GM19240 (cell line): ENCODE measurements at regions not wholly inside any gene's neighbourhood (a gene's known extent, or its start where the extent isn't known, plus 50 kb on each side); places are given as distances from the start of the nearest gene placed in this dataset.
"Not testable (repeated sequence)": the region's sequence is repeated elsewhere in the genome, so short reads cannot be mapped to it uniquely, and the experiment has no call there.

ENCODE experiments used
- DNase-seq: peaks from one replicate; pipeline ENCODE4 v3.0.0; 2011; ENCODE audit warnings: low spot score; ENCODE audit not compliant: insufficient read length

DNA sequence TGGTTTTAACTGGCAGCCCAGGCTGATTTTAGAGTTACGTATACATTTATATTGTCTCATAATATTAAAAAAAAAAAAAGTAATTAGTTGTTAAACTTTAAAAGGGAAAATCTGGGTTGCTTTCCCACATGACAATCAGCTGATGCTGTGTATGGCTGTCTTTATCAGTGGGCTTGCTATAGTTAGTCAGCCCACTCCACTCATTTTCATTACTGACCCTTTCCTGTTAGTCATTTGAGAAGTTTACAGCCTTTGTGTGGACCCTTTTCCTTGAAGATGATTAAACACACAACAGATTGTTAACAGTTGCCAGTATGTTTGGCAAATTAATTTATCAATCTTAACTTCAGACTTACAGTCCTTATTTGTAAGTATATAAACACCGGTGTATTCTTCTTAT lies 164.5 kb upstream of the AGR3 start:
- DNase-seq = no peak

DNA sequence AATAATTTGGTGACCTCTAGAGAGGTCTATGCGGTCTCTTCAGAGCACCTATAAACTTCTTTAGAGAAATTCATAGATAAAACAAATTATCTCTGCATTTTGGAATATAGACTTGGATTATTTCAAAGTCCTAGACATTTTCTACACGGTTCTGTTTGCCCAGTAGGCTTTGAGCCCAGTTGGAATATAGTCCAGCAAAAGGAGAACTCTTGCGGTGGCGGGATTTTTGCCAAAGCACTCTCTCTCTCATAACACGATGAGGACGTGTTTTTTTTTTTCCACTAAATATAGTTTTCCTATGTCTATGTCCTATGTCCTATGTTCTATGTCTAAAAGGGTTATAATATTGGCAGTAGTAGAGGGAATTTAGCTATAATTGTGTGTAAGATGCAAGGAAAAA lies 164.9 kb upstream of the AGR3 start:
- DNase-seq = no peak

DNA sequence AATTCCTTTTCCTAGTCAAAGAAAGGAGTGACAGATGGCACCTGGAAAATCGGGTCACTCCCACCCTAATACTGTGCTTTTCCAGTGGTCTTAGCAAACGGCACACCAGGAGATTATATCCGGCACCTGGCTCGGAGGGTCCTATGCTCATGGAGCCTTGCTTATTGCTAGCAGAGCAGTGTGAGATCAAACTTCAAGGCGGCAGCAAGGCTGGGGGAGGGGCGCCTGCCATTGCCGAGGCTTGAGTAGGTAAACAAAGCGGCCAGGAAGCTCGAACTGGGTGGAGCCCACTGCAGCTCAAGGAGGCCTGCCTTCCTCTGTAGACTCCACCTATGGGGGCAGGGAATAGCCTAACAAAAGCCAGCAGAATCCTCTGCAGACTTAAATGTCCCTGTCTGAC lies 171.4 kb upstream of the AGR3 start:
- DNase-seq = not testable (repeated sequence)

DNA sequence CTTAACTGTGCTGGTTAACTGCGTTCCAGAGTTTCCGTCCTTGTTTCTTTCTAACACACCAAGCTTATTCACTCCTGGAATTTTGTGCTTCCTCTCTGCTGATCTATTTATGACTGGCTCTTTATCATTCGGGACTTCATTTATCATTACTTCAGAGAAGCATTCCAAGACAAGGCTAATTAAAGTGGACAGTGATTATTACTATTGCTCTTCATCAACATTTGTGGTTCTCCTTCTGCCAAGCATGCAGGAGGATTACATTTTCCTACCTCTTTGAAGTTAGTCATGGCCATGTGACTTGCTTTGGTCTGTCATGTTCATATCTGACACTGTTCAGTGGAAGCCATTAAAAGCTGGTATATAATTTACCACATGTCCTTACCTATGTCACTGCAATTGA lies 172.4 kb upstream of the AGR3 start:
- DNase-seq = no peak

GRCh38 chr7:17054836-17055235 lies 173.1 kb upstream of the AGR3 start:
- DNase-seq = no peak

DNA sequence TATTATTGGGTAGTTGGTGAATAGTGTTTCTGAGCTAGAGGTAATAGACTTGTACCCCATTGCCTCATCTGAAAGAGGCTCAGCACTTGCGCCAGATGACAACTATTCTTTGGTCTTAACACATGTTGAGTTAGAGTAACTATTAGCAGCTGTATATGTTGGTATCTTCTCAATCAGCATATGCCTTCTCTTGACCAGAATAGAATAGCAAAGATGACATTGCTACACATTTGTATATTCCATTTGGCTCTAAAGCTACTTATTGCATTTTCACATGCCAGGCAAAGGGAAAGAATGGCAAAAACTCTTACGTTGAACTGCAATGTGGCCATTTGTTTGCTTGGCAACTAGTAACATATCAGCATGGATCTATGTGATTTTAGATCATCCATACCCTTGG lies 173.8 kb upstream of the AGR3 start:
- DNase-seq = no peak

DNA sequence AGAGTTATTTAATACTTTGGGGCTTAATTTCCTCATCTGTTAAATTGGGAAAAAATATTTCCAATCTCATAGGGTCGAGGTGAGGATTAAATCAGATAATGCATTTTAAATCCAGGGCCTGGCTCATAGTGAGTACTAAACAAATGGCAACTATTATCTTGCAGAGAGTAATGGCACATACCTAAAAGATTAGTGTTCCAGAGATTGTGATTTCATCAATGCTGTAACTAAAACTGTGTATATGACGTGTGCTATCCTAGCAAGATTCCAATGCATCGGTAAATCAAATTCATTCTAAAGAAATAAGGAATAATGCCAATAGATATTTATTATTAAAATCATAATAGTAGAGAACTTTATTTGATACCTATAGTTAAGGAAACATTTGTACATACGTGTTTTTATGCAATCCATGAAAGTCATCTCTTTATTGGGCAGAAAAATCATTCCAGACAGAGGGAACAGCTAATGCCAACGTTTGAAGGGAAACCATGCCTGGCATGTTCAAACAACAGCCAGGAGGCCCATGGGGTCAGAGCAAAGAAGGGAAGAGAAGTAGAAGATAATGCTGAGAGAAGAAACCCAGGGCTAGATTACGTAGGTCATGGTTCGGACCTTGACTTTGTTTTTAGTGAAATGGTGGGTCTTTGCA lies 174.8 kb upstream of the AGR3 start:
- DNase-seq = no peak

GRCh38 chr7:17057143-17057509 lies 175.3 kb upstream of the AGR3 start:
- no peak for DNase-seq

DNA sequence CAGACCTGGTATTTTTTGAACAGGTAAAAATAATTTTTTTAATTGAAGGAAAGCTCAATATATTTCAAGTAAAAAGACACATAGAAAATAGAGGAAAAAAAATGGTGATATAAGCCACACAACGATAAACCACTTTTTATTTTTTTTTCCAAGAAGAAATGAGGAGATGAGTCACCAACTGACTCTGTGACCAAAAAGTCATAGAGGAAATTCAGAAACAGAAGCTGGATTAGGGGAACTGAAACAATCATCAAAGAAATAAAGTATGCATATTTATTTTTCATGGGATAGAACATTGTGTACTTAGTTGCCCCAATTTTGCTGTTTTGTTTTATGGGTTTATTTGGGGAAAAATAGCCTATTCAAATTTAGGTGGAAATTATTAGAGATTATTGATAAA lies 176.8 kb upstream of the AGR3 start:
- DNase-seq = no peak

DNA sequence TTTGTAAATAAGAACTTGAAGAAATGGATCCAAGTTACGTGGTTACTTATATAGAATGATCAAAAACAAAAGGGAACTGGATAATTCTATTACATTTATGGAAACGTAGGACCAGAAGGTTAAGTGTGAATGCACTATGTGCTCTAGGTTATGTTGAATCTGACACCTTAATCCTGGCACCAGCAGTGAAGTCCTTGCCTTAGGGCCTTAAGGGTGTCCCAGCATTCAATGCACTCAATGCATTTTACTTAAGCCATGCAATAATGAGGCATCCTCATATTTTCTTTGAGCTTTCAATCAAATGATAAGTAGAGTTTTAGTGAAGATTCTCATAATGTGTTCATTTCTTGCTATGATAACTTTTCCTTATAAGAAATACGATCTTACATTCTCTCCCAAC lies 178.3 kb upstream of the AGR3 start:
- no peak for DNase-seq

DNA sequence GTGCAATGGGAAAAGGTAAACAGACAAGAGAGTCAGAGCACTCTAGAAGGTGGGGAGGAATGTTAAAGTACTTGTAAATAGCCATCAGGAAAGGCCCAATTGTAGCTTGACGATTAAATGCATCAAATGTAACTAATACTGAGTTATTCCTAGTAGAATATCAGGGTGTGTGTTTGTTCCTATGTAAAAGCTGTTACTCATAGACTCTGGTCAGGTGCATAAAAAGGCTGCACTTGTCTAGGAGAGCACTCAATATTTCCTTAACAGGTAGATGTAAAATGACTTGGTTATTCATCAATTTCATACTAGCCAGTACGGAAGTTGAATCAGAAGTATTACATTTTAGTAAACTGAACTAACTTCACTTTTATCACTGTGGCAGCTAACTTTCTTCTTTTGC lies 179.7 kb upstream of the AGR3 start:
- DNase-seq = no peak

DNA sequence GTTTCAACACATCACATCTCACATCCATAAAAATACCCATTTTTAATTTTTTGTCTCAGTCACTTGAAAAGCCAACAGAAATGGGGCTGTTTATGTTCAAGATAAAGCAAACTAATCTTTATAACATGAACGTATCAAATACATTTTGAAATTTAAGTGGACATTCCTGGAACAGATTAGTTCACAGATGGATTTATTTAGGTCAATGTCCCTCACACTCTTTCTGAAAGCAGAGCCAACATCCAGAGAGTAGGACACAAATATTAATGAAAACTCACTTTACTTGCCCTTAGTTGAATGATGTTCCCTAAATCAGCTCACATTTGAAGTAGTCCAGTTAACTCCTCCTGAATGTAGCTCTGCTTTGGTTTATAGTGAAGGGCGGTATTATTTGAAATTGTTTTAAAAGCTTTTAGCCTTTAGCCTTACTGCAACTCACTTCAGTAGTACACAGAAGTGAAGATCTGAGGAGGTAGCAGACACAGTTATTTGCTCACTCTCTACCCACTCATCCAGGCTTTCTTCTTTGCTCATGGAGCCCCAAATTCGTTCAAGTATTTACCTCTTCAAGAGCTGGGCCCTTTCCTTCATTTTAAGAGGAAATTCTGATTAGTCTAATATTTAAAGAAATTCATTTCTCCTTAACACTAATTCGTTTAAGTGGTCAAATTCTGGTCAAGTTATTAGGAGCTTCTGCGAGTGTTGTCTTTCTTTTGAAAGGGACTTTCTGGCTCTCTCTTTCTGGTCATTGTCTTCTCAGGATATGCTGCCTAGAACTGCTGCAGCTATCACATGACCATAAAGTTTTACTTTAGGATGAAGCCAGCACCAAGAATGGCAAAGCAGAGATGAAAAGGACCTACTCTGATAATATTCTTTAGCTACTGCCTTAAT lies 180.6 kb upstream of the AGR3 start:
- DNase-seq = no peak

GRCh38 chr7:17063045-17063383 lies 181.2 kb upstream of the AGR3 start:
- DNase-seq = no peak

DNA sequence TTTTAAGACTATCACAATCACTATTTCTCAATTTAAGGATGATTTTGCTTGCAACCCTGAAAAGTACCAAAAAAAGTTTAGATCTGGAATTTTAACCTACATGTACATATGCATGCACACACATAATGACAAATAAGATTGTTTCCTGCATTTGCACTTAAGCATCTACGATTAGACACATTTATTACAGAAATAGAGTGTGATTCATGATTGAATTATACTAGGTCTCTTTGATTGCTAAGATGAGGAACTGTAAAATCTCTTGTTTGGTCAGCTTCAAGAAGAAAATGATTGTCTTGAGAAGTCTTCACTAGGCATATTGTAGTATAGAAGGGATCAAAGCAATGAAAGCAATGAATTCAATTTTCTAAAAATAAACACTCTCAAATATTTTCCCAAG lies 185.9 kb upstream of the AGR3 start:
- DNase-seq = no peak

DNA sequence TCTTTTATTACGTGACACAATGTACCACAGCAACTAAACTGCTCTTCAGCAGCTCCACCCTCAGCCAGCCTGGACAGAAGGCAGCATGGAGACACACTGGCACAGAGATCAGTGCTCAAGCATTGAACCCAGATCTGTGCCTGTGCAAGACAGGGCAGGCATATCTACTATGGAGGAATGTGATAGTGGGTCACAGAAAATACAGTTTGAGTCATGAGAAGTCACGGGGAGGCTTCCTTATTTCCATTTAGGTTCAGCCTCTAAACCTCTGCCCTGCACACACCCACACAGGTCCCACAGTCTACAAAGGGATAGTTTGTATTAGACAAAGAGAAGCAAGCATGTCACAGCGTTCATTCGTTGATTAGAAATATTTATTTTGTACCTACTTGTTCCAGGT lies 187.4 kb upstream of the AGR3 start:
- no peak for DNase-seq

GRCh38 chr7:17070231-17070708 lies 188.5 kb upstream of the AGR3 start:
- no peak for DNase-seq

GRCh38 chr7:17071866-17072265 lies 190.1 kb upstream of the AGR3 start:
- DNase-seq = peak; percentile 2

DNA sequence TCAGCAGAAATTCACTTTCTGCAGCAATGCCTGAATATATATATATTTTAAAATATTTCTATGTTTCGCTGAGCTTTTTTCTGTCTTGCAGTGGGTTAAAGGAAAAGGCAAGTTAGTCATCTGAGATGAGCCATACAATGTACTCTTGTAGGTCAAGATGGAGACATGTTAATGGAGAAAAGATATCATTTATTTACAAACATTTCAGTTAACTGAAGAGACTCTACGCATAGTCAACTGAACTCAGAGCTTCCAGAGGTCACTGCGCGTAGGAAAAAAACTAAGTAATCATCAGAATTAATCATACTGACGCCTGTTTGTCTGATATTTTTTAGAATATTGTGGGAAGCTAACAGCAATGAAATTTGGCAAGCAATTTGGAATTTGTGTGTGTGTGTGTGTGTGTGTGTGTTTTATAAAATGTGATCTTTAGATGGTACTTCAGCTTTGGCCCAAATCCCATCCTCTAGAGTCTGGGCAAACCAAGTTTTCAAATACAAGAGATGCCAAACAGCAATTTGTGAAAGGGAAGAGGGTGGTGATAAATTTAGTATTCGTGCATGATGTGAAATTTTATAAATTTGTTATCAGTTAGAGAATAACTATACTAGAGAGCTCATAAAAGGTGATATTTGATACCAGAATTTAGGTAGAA lies 193.9 kb upstream of the AGR3 start:
- DNase-seq = no peak

DNA sequence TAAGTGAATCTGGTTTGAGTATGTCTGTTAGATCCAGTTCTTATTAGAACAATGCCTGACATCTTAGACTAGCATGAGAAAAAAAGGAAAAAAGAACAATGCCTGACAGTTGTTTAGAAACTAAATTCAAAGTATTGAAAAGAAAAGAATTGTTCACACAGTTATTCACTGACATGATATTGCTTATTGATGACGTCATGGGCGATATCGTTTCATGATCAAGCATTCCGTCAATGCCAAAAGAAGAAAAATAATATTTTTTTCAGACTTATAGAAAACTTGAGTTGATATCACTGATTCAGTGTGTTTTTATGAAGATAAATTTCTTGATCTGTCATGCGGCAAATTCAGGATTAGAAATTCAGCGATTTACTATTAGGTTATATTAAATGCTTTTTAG lies 196.5 kb upstream of the AGR3 start:
- no peak for DNase-seq

DNA sequence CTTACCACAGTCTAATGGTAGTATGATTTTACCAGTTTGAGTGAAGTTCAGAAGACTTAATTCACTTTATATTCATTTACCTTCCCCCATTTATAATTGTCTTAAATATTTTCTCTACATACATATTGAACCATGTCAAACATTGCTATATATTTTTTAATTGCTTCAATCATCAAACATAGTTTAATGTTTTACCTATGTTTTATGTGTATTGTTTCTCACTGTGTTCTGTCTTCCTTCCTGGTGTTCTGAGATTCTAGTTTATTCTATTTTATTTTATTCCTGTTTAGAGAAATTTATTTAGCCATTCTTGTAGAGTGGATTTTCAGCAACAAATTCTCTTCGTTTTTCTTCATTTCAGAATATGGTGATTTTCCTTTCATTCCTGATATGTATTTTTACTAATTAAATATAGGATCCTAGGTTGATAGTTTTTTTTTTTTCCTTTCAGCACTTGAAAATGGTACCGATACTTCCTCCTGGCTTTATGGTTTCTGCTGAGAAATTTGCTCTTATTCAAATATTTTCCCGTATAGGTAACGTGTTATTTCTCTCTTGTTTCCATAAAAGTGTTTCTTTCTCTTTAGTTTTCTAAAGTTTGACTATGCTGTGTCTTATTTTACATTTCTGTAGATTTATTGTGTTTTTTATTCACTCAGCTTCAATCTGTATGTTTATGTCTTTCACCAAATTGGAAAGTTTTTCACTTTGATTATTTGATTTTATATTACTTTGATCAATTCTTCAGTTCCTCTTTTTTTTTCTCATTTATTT lies 201.8 kb upstream of the AGR3 start:
- DNase-seq = no peak

GRCh38 chr7:17084166-17084475 lies 202.3 kb upstream of the AGR3 start:
- no peak for DNase-seq

- DNase-seq = no peak
Measured at GRCh38 chr7:17085186-17085585, 203.4 kb upstream of the AGR3 start.
